HFFc6 (cell line): ENCODE measurements at regions not wholly inside any gene's neighbourhood (a gene's known extent, or its start where the extent isn't known, plus 50 kb on each side); places are given as distances from the start of the nearest gene placed in this dataset.
"Not testable (repeated sequence)": the region's sequence is repeated elsewhere in the genome, so short reads cannot be mapped to it uniquely, and the experiment has no call there.

Experiments used
- DNase-seq: peaks from one replicate; pipeline ENCODE4 v3.0.0-alpha.2; 2018
- H3K27ac Mint-ChIP-seq: 2 replicates; pipeline ENCODE4 v1.8.0; 2020; ENCODE audit warnings: mild to moderate bottlenecking, mixed read lengths
- H3K27me3 Mint-ChIP-seq: 2 replicates; pipeline ENCODE4 v1.8.0; 2021; ENCODE audit warnings: mild to moderate bottlenecking, moderate library complexity, mixed read lengths; ENCODE audit not compliant: insufficient read depth
- H3K36me3 Mint-ChIP-seq: 2 replicates; pipeline ENCODE4 v1.8.0; 2021; ENCODE audit warnings: low read depth, mixed read lengths
- H3K4me1 Mint-ChIP-seq: 2 replicates; pipeline ENCODE4 v1.8.0; 2020; ENCODE audit warnings: low read depth, mixed read lengths
- H3K4me3 Mint-ChIP-seq: 2 replicates; pipeline ENCODE4 v1.8.0; 2020; ENCODE audit warnings: mild to moderate bottlenecking, moderate library complexity, mixed read lengths
- H3K9me3 Mint-ChIP-seq: 2 replicates; pipeline ENCODE4 v1.8.0; 2020; ENCODE audit warnings: mild to moderate bottlenecking, mixed read lengths
- TF ChIP-seq, protein P1 (sequence below): fragments of 200-600 bp; sonication (generic); IDR thresholded peaks from 2 replicates; pipeline ENCODE4 v1.5.0; 2021; ENCODE audit warnings: antibody characterized with exemption, mild to moderate bottlenecking

GRCh38 chr18:2147476-2148230 is 423.7 kb downstream of the METTL4 start:
- peaks cover 41% of the 10 kb centered on the region for H3K27me3 Mint-ChIP-seq
- H3K27ac Mint-ChIP-seq = no peak overlapping the region
- H3K4me1 Mint-ChIP-seq = peaks cover 27% of the 10 kb centered on the region
- no peak overlapping the region for H3K4me3 Mint-ChIP-seq
- H3K36me3 Mint-ChIP-seq = no peaks in the 10 kb centered on the region
- H3K9me3 Mint-ChIP-seq = no peaks in the 10 kb centered on the region
- TF ChIP-seq, protein P1, sequence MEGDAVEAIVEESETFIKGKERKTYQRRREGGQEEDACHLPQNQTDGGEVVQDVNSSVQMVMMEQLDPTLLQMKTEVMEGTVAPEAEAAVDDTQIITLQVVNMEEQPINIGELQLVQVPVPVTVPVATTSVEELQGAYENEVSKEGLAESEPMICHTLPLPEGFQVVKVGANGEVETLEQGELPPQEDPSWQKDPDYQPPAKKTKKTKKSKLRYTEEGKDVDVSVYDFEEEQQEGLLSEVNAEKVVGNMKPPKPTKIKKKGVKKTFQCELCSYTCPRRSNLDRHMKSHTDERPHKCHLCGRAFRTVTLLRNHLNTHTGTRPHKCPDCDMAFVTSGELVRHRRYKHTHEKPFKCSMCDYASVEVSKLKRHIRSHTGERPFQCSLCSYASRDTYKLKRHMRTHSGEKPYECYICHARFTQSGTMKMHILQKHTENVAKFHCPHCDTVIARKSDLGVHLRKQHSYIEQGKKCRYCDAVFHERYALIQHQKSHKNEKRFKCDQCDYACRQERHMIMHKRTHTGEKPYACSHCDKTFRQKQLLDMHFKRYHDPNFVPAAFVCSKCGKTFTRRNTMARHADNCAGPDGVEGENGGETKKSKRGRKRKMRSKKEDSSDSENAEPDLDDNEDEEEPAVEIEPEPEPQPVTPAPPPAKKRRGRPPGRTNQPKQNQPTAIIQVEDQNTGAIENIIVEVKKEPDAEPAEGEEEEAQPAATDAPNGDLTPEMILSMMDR = no peak
- peak; percentile 2 for DNase-seq

DNA sequence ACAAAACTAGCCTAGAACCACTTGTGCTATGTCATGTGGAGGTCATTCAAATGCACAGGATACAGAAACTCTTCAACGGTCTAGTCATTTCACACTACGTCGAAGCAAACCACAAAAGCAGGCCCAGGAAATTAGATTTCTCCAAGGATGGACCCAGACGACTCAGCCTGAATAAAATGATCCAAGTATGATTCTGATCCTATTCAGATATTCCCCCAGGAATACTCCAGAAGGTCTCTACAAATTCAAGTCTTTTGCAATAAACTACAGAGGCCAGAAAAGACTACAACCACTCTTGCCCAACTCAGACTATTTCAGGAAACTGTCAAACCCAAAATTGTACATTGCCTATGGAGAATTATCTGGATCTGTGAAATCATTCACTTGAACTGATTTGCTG is 422.5 kb downstream of the METTL4 start:
- H3K4me3 Mint-ChIP-seq = no peak overlapping the region
- no peak for DNase-seq
- no peak overlapping the region for H3K27ac Mint-ChIP-seq
- H3K9me3 Mint-ChIP-seq = no peaks in the 10 kb centered on the region
- peaks cover 30% of the 10 kb centered on the region for H3K27me3 Mint-ChIP-seq
- TF ChIP-seq, protein P1 = no peak
- H3K36me3 Mint-ChIP-seq = no peaks in the 10 kb centered on the region
- peaks cover 23% of the 10 kb centered on the region for H3K4me1 Mint-ChIP-seq

DNA sequence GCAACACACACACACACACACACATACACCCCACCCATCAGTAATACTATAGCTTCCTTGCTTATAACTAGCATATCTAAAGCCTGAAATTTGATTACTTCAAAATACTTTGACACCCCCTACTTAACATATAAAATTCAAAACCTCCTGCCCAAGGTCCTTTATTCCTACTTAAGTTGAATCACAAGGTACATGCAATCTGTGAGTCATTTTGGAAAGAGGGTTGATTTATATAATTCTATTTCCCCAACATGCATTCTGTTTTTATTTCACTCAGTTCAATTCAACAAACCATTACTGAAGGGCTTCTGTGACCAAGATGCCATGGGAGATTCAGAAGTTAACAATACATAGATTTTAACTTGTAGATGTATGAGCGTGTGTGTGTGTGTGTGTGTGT is 420.7 kb downstream of the METTL4 start:
- Mint-ChIP-seq H3K4me1 (peaks cover 21% of the 10 kb centered on the region), H3K27me3 (peaks cover 29% of the 10 kb centered on the region), H3K9me3 (no peaks in the 10 kb centered on the region), H3K27ac (no peak overlapping the region), H3K36me3 (no peaks in the 10 kb centered on the region), H3K4me3 (no peak overlapping the region)
- TF ChIP-seq, protein P1 = no peak
- no peak for DNase-seq

DNA sequence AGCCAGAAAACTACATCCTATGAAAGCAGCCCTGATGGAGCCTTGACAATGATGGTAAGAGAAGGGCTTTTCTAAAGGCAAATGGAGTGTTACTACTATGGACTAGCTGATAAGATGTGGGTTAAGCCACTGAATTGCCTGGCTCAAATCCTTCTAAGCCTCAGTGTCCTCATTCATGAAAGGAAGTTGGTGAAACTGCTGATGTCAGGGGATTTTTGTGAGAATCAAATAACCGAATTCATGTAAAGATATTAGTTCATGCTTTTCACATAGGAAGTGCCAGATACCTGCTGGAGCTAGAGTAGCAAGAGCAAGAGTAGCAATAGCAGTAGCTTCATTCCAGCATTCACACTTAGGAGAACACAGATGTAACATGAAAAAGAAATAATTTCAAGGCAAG is 417.0 kb downstream of the METTL4 start:
- no peaks in the 10 kb centered on the region for H3K4me1 Mint-ChIP-seq
- TF ChIP-seq, protein P1 = no peak
- no peak overlapping the region for H3K27ac Mint-ChIP-seq
- no peak overlapping the region for H3K4me3 Mint-ChIP-seq
- no peaks in the 10 kb centered on the region for H3K9me3 Mint-ChIP-seq
- peaks cover 15% of the 10 kb centered on the region for H3K27me3 Mint-ChIP-seq
- DNase-seq = no peak
- H3K36me3 Mint-ChIP-seq = no peaks in the 10 kb centered on the region

GRCh38 chr18:2164644-2165550 is 406.4 kb downstream of the METTL4 start:
- H3K4me3 Mint-ChIP-seq = no peak overlapping the region
- peaks cover 15% of the 10 kb centered on the region for H3K27me3 Mint-ChIP-seq

GRCh38 chr18:2166876-2167275 is 404.4 kb downstream of the METTL4 start:
- not testable (repeated sequence) for H3K27ac Mint-ChIP-seq, H3K9me3 Mint-ChIP-seq, DNase-seq, H3K36me3 Mint-ChIP-seq, H3K4me3 Mint-ChIP-seq
- Mint-ChIP-seq H3K4me1 (peaks cover 26% of the 10 kb centered on the region), H3K27me3 (peaks cover 15% of the 10 kb centered on the region)

More at GRCh38 chr18:2164644-2165550, 406.4 kb downstream of the METTL4 start:
- H3K4me1 Mint-ChIP-seq = peaks cover 11% of the 10 kb centered on the region
- DNase-seq = no peak
- 0 out of 2 replicates have a peak, but pooled peaks cover 6% of the 10 kb centered on the region for H3K9me3 Mint-ChIP-seq
- 0 out of 2 replicates have a peak, but pooled peaks cover 4% of the 10 kb centered on the region for H3K36me3 Mint-ChIP-seq
- TF ChIP-seq, protein P1 = no peak
- H3K27ac Mint-ChIP-seq = no peak overlapping the region
